ENCODE measurements at regions not wholly inside any gene's neighbourhood (a gene's known extent, or its start where the extent isn't known, plus 50 kb on each side); places are given as distances from the start of the nearest gene placed in this dataset.

DNA sequence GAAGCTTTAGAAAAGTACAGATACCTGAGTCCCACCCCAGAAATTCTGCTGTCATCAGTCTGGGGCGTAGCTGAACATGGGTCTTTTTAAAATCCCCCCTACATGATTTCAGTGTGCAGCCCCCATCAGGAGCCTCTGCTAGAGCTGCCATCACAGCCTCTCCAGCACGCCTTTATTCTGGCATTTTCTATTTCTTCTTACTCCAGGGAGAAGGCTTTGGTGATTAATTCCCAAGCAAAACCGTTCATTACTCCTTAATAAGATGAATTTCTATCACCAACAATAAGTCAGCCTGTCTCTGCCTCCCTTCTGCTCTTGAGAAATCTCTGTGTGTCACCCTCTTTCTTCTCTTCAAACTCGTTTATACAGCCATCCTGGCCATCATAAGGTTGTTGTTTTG lies 160.3 kb downstream of the KATNAL1 start:
- TF ChIP-seq, protein P1, sequence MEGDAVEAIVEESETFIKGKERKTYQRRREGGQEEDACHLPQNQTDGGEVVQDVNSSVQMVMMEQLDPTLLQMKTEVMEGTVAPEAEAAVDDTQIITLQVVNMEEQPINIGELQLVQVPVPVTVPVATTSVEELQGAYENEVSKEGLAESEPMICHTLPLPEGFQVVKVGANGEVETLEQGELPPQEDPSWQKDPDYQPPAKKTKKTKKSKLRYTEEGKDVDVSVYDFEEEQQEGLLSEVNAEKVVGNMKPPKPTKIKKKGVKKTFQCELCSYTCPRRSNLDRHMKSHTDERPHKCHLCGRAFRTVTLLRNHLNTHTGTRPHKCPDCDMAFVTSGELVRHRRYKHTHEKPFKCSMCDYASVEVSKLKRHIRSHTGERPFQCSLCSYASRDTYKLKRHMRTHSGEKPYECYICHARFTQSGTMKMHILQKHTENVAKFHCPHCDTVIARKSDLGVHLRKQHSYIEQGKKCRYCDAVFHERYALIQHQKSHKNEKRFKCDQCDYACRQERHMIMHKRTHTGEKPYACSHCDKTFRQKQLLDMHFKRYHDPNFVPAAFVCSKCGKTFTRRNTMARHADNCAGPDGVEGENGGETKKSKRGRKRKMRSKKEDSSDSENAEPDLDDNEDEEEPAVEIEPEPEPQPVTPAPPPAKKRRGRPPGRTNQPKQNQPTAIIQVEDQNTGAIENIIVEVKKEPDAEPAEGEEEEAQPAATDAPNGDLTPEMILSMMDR (IDR thresholded peaks at IDR 0.05), result no peak
- TF ChIP-seq POLR2A (IDR thresholded peaks at IDR 0.05), result no peak

All from uterus (tissue), 2 donors.